NOMO-1 treated with dmso at 0.1 percent for 144 hours (cell line): ENCODE measurements at regions not wholly inside any gene's neighbourhood (a gene's known extent, or its start where the extent isn't known, plus 50 kb on each side); places are given as distances from the start of the nearest gene placed in this dataset.

ENCODE experiments used
- DNase-seq: peaks from one replicate; lab custom pipeline; 2025; ENCODE audit not compliant: unreplicated experiment; lab: John Stamatoyannopoulos, UW

- DNase-seq, result no peak
These were observed 276.3 kb upstream of the SALL3 start for GRCh38 chr18:78703291-78703690.

DNA sequence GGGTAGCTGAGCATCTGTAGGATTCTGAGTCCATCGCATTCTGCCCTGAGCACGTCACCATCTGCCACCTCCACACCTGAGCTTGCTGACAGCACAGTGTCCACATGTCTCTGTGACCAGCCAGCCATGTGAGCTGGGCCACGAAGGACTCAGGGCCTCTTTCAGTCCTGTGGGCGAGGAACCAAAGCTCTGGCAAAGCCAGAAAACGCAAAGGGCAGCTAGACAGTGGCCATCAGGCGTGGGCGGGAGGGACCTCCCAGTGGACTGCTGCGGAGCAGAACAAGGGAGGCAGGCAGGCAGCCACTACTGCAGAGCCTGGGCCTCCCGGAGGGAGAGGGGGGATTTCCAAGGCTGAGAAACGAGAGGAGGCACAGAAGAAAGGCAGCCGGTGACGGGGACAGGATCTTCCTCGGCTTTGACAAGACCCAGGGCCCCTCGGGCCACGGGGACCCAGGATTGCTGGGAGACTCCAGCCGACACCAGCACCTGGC, 274.6 kb upstream of the SALL3 start:
- DNase-seq, result no peak

DNA sequence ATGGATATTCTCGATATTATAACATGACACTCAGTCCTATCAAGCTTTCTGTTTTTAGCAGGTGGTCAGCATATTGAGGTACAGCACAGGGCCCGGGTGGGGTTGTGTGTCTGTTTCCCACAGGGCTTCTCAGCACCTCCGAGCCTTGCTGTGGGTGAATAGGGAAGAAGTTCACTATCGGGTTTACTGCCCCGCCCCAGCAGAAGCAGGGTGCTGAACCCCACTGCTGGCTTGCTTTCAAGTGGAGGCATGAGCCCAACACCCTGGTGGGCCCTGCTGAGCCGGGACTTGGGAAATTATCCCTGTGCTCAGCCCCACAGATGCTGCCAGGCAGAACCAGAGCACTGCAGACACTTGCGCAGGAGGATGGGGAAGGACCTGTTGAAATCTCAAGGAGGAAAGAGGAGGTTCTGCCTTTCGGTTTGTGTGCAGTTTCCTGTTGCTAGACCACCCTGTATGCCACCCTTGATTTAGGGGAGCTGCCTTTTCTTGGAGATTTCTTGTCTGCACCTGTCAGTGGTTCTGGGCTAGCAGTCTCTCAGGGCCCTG, 270.3 kb upstream of the SALL3 start:
- DNase-seq, result no peak

DNA sequence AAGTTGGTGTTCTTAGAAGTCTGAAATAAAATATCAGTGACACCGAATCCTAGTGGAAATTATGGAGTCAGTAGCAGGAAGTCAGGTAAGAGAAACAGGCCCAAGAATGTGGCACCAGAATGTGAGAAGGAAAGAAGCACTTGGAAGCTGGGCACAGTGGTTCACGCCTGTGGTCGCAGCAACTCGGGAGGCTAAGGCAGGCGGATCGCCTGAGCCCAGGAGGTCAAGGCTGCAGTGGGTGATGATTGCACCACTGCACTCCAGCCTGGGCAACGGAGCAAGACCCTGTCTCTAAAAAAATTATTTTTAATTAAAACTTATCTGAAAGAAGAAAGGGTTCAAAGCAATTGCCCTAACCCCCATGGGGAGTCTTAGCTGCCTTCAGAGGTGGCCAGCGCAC, 268.3 kb upstream of the SALL3 start:
- no peak for DNase-seq

DNA sequence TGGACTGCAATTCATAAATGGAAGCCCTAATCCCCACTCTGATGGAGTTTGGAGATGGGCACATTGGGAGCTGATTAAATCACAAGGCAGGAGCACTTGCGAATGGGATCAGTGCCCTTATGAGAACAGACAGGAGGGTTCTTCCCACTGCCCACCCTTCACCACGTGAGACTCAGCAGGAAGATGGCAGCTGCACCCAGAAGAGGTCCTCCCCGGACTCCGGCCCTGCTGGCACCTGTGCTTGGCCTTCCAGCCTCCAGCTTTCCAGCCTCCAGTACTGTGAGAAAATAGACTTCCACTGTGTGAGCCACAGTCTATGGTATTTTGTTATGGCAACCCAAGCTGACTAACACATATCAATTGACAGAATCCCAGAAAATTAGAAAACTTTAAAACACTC, 267.6 kb upstream of the SALL3 start:
- DNase-seq, result no peak

GRCh38 chr18:78713069-78713468, 266.5 kb upstream of the SALL3 start:
- no peak for DNase-seq

GRCh38 chr18:78713726-78714125, 265.9 kb upstream of the SALL3 start:
- no peak for DNase-seq

- DNase-seq, result no peak
These were observed 263.6 kb upstream of the SALL3 start for GRCh38 chr18:78716022-78716421.

- DNase-seq, result no peak
These were observed 263.0 kb upstream of the SALL3 start for GRCh38 chr18:78716581-78716980.

GRCh38 chr18:78717051-78717765, 262.4 kb upstream of the SALL3 start:
- no peak for DNase-seq

- DNase-seq, result no peak
These were observed 261.9 kb upstream of the SALL3 start for GRCh38 chr18:78717766-78718150.

DNA sequence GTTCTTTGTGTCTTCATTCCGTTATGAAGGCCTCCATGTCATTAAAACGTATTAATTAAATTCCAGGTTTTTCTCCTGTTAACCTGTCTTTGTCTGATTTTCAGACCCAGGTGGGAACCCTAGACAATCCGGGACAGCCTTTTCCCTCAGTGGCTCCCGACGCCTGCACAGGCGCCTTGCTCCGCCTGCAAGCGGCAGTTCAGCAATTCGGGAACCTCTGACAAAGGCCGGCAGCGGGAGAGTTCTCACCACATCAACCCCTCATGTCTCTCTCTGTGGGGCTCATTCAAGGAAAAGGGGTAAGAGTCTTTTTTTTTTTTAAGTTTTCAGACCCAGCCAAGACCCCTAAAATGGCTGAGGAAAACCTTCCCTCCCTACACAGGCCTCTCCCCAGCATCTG, 259.8 kb upstream of the SALL3 start:
- no peak for DNase-seq

GRCh38 chr18:78720456-78721237, 259.0 kb upstream of the SALL3 start:
- DNase-seq, result no peak

GRCh38 chr18:78721238-78721875, 258.3 kb upstream of the SALL3 start:
- DNase-seq, result no peak

GRCh38 chr18:78721981-78722380, 257.6 kb upstream of the SALL3 start:
- no peak for DNase-seq

- no peak for DNase-seq
These were observed 257.2 kb upstream of the SALL3 start for GRCh38 chr18:78722386-78722785.

GRCh38 chr18:78722929-78723710, 256.5 kb upstream of the SALL3 start:
- DNase-seq, result no peak

GRCh38 chr18:78724214-78724914, 255.3 kb upstream of the SALL3 start:
- DNase-seq, result no peak

GRCh38 chr18:78725426-78725825, 254.2 kb upstream of the SALL3 start:
- DNase-seq, result no peak

- no peak for DNase-seq
These were observed 253.1 kb upstream of the SALL3 start for GRCh38 chr18:78726326-78727056.
